GM23338 (cell line): ENCODE measurements at regions not wholly inside any gene's neighbourhood (a gene's known extent, or its start where the extent isn't known, plus 50 kb on each side); places are given as distances from the start of the nearest gene placed in this dataset.

Source experiments
- ATAC-seq: fragments of 200-7000 bp; cut with Tn5 transposase; 3 replicates; pipeline ENCODE4 v1.9.1; 2020
- DNase-seq: peaks from one replicate; pipeline ENCODE4 v3.0.0-alpha.2; 2015; ENCODE audit warnings: low spot score
- H2AFZ ChIP-seq: fragments of 200-600 bp; sonication (generic); 2 replicates; pipeline ENCODE4 v1.8.0; 2016; ENCODE audit warnings: antibody characterized with exemption, mild to moderate bottlenecking, moderate library complexity
- H3F3A ChIP-seq: fragments of 200-600 bp; sonication (generic); replicated peaks from 2 replicates; pipeline ENCODE4 v1.8.0; 2017; ENCODE audit warnings: antibody characterized with exemption, mixed run types, low read depth
- H3K27ac ChIP-seq: fragments of 200-600 bp; sonication (generic); 2 replicates; pipeline ENCODE4 v1.6.1; 2016; ENCODE audit warnings: low read depth
- H3K27me3 ChIP-seq: fragments of 200-600 bp; sonication (generic); 2 replicates; pipeline ENCODE4 v1.8.0; 2016; ENCODE audit warnings: mild to moderate bottlenecking, mixed run types, moderate library complexity; ENCODE audit not compliant: insufficient read depth
- H3K36me3 ChIP-seq: fragments of 200-600 bp; sonication (generic); 2 replicates; pipeline ENCODE4 v1.8.0; 2016; ENCODE audit warnings: mild to moderate bottlenecking; ENCODE audit not compliant: insufficient read depth
- H3K4me1 ChIP-seq: fragments of 200-600 bp; sonication (generic); 2 replicates; pipeline ENCODE4 v1.8.0; 2016; ENCODE audit warnings: mild to moderate bottlenecking, moderate library complexity; ENCODE audit not compliant: insufficient read depth
- H3K4me2 ChIP-seq: fragments of 200-600 bp; sonication (generic); 2 replicates; pipeline ENCODE4 v1.7.1; 2017; ENCODE audit warnings: mixed run types
- H3K4me3 ChIP-seq: fragments of 200-600 bp; sonication (generic); 2 replicates; pipeline ENCODE4 v1.6.1; 2016; ENCODE audit warnings: mixed run types
- H3K79me2 ChIP-seq: fragments of 200-600 bp; sonication (generic); replicated peaks from 2 replicates; pipeline ENCODE4 v1.8.0; 2017; ENCODE audit warnings: mild to moderate bottlenecking; ENCODE audit not compliant: insufficient read depth
- H3K9me2 ChIP-seq: fragments of 200-600 bp; sonication (generic); 2 replicates; pipeline ENCODE4 v1.8.0; 2017; ENCODE audit not compliant: insufficient read depth
- H4K20me1 ChIP-seq: fragments of 200-600 bp; sonication (generic); replicated peaks from 2 replicates; pipeline ENCODE4 v1.8.0; 2017; ENCODE audit warnings: mild to moderate bottlenecking; ENCODE audit not compliant: insufficient read depth
- H3K27ac Mint-ChIP-seq: 2 replicates; pipeline ENCODE4 v1.8.0; 2020; ENCODE audit warnings: inconsistent platforms, mild to moderate bottlenecking, moderate library complexity, mixed read lengths
- H3K27me3 Mint-ChIP-seq: 3 replicates; pipeline ENCODE4 v1.8.0; 2022; ENCODE audit warnings: low read depth, mild to moderate bottlenecking, moderate library complexity, mixed read lengths, inconsistent platforms; ENCODE audit not compliant: insufficient read depth, poor library complexity
- H3K36me3 Mint-ChIP-seq: 3 replicates; pipeline ENCODE4 v1.8.0; 2021; ENCODE audit warnings: low read depth, mild to moderate bottlenecking, inconsistent platforms, moderate library complexity, mixed read lengths
- H3K4me1 Mint-ChIP-seq: 3 replicates; pipeline ENCODE4 v1.8.0; 2020; ENCODE audit warnings: mild to moderate bottlenecking, inconsistent platforms, mixed read lengths
- H3K4me3 Mint-ChIP-seq: 3 replicates; pipeline ENCODE4 v1.8.0; 2021; ENCODE audit warnings: moderate library complexity, mild to moderate bottlenecking, inconsistent platforms, mixed read lengths
- H3K9me3 Mint-ChIP-seq: 3 replicates; pipeline ENCODE4 v1.8.0; 2020; ENCODE audit warnings: moderate library complexity, mild to moderate bottlenecking, inconsistent platforms, mixed read lengths
- CTCF ChIP-seq, 2 experiments: fragments of 200-600 bp in 1 of 2; sonication (generic) in 1 of 2; conservative IDR thresholded peaks; 2 replicates each; pipeline versions ENCODE4 v1.5.1 to v1.6.1; 2016 to 2017; ENCODE audit warnings: antibody characterized with exemption in 2 of 2, low read depth in 2 of 2, mild to moderate bottlenecking in 2 of 2, moderate library complexity in 1 of 2
- ETS1 ChIP-seq: IDR thresholded peaks from 2 replicates; pipeline ENCODE4 v1.6.1; 2016; ENCODE audit warnings: antibody characterized with exemption
- POLR2AphosphoS5 ChIP-seq: IDR thresholded peaks from 2 replicates; pipeline ENCODE4 v1.6.1; 2016; ENCODE audit warnings: antibody characterized with exemption, low read depth
- REST ChIP-seq: IDR thresholded peaks from one replicate; pipeline ENCODE4 v1.6.1; 2018; ENCODE audit warnings: antibody characterized with exemption; ENCODE audit not compliant: unreplicated experiment
- ZNF114 ChIP-seq: fragments of 250-450 bp; sonication (Bioruptor Pico); IDR thresholded peaks from 2 replicates; pipeline ENCODE4 v1.5.0; 2020; ENCODE audit warnings: mild to moderate bottlenecking, moderate library complexity
- ZNF331 ChIP-seq: fragments of 250-450 bp; sonication (Bioruptor Pico); IDR thresholded peaks from 2 replicates; pipeline ENCODE4 v1.5.0; 2020; ENCODE audit warnings: low read depth, mild to moderate bottlenecking, moderate library complexity

- no peak for TF ChIP-seq REST
- TF ChIP-seq CTCF (conservative IDR thresholded peaks at IDR 0.05; ENCODE audit: low read depth in 2 of 2) = no peak
- no peak for TF ChIP-seq ZNF331 (CRISPR knock-in tag)
Measured at GRCh38 chr20:52461582-52461981, 270.0 kb upstream of the ZFP64 start (continued).

- DNase-seq = no peak
- Histone ChIP-seq H3K27ac (no peak overlapping the region), H3K4me1 (no peaks in the 10 kb centered on the region), H3K79me2 (no peaks in the 10 kb centered on the region), H3F3A (no peaks in the 10 kb centered on the region), H3K4me3 (no peak overlapping the region), H4K20me1 (no peaks in the 10 kb centered on the region), H3K4me2 (no peak overlapping the region), H3K36me3 (no peaks in the 10 kb centered on the region), H3K27me3 (no peaks in the 10 kb centered on the region), H2AFZ (no peak overlapping the region), H3K9me2 (0 out of 2 replicates have a peak, but pooled peaks cover 2% of the 10 kb centered on the region)
- no peak for ATAC-seq
- Mint-ChIP-seq H3K4me3 (no peak overlapping the region), H3K27me3 (no peaks in the 10 kb centered on the region), H3K27ac (no peak overlapping the region), H3K36me3 (no peaks in the 10 kb centered on the region), H3K9me3 (no peaks in the 10 kb centered on the region; the same call in 1 of the 3 replicates), H3K4me1 (no peaks in the 10 kb centered on the region)
- no peak for TF ChIP-seq ZNF331 (CRISPR knock-in tag)
Measured at GRCh38 chr20:52459150-52459549, 267.6 kb upstream of the ZFP64 start.

- 0 out of 2 replicates have a peak, but pooled peaks cover 2% of the 10 kb centered on the region for H3K9me2 ChIP-seq
- H3K9me3 Mint-ChIP-seq = no peaks in the 10 kb centered on the region; the same call in 1 of the 3 replicates
- no peaks in the 10 kb centered on the region for H3K4me1 Mint-ChIP-seq
- no peaks in the 10 kb centered on the region for H3K4me1 ChIP-seq
- DNase-seq (no peak), ATAC-seq (no peak)
- no peak for TF ChIP-seq ZNF114
- no peak for TF ChIP-seq ETS1
- TF ChIP-seq POLR2AphosphoS5 = no peak
- no peaks in the 10 kb centered on the region for H3K79me2 ChIP-seq
- H3K27me3 Mint-ChIP-seq = peaks cover 1% of the 10 kb centered on the region
- no peaks in the 10 kb centered on the region for H4K20me1 ChIP-seq
- H2AFZ ChIP-seq = no peak overlapping the region
- no peaks in the 10 kb centered on the region for H3K27me3 ChIP-seq
- H3K27ac Mint-ChIP-seq = no peak overlapping the region
- H3K4me2 ChIP-seq = no peak overlapping the region
- no peaks in the 10 kb centered on the region for H3K36me3 Mint-ChIP-seq
- no peak overlapping the region for H3K4me3 Mint-ChIP-seq
- H3K4me3 ChIP-seq = no peak overlapping the region
- no peak overlapping the region for H3K27ac ChIP-seq
- H3K36me3 ChIP-seq = no peaks in the 10 kb centered on the region
- no peaks in the 10 kb centered on the region for H3F3A ChIP-seq
Measured at GRCh38 chr20:52457826-52458225, 266.2 kb upstream of the ZFP64 start.
